GM12891 (cell line): ENCODE measurements at regions not wholly inside any gene's neighbourhood (a gene's known extent, or its start where the extent isn't known, plus 50 kb on each side); places are given as distances from the start of the nearest gene placed in this dataset.

Experiments used
- DNase-seq: peaks from one replicate; pipeline ENCODE4 v3.0.0; 2011; ENCODE audit warnings: low spot score; ENCODE audit not compliant: insufficient read length
- FAIRE-seq: peaks from 2 replicates; lab custom pipeline; 2011; peaks lifted over from hg19 to GRCh38; lab: Jason Lieb, UNC
- PAX5 ChIP-seq: IDR thresholded peaks from 2 replicates; pipeline ENCODE4 v1.6.1; 2011; ENCODE audit warnings: low read length, moderate library complexity, mild to moderate bottlenecking; ENCODE audit not compliant: insufficient read depth, severe bottlenecking
- POLR2A ChIP-seq: IDR thresholded peaks from 2 replicates; pipeline ENCODE4 v1.6.1; 2011; ENCODE audit warnings: low read depth, low read length, control low read depth
- POLR2AphosphoS5 ChIP-seq: IDR thresholded peaks from 2 replicates; pipeline ENCODE4 v1.6.1; 2011; ENCODE audit warnings: low read depth, low read length, control low read depth
- POU2F2 ChIP-seq: IDR thresholded peaks from 2 replicates; pipeline ENCODE4 v1.6.1; 2011; ENCODE audit warnings: low read depth, mild to moderate bottlenecking, control low read depth, low read length, moderate library complexity
- SPI1 ChIP-seq: IDR thresholded peaks from 2 replicates; pipeline ENCODE4 v1.6.1; 2011; ENCODE audit warnings: low read depth, low read length, control low read depth
- TAF1 ChIP-seq: IDR thresholded peaks from 2 replicates; pipeline ENCODE4 v1.6.1; 2011; ENCODE audit warnings: low read depth, low read length, control low read depth

DNA sequence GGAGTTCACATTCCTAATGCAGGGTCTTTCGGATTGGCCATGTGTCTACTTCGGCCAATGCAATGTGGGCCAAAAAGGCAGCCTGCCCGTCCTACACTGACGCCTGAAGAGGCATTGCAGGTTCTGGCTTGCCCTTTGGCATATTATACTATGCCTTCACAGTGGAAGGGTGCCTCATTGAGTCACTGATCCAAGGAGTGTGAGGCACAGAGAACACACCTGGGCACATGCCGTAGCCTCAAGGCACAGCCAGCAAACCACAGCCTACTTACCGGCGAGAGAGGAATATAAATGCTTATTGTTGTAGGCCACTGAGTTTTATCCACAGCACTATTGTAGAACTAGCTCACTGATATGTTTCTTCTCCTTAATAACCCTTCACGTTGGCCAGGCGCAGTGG, 409.6 kb downstream of the GADD45G start:
- DNase-seq = no peak
- FAIRE-seq = no peak
- no peak for TF ChIP-seq POLR2AphosphoS5
- no peak for TF ChIP-seq TAF1
- no peak for TF ChIP-seq SPI1
- TF ChIP-seq POLR2A = no peak
- no peak for TF ChIP-seq POU2F2
- no peak for TF ChIP-seq PAX5

- TF ChIP-seq POLR2A = no peak
- TF ChIP-seq SPI1 = no peak
- no peak for TF ChIP-seq POU2F2
- TF ChIP-seq TAF1 = no peak
- TF ChIP-seq POLR2AphosphoS5 = no peak
- no peak for TF ChIP-seq PAX5
- DNase-seq (no peak), FAIRE-seq (no peak)
Observed at GRCh38 chr9:90016272-90016671, 411.5 kb downstream of the GADD45G start.

GRCh38 chr9:90017679-90018078, 412.9 kb downstream of the GADD45G start:
- no peak for TF ChIP-seq TAF1
- TF ChIP-seq SPI1 = no peak
- TF ChIP-seq PAX5 = no peak
- no peak for TF ChIP-seq POU2F2
- TF ChIP-seq POLR2A = no peak
- no peak for TF ChIP-seq POLR2AphosphoS5
- FAIRE-seq (no peak), DNase-seq (no peak)

DNA sequence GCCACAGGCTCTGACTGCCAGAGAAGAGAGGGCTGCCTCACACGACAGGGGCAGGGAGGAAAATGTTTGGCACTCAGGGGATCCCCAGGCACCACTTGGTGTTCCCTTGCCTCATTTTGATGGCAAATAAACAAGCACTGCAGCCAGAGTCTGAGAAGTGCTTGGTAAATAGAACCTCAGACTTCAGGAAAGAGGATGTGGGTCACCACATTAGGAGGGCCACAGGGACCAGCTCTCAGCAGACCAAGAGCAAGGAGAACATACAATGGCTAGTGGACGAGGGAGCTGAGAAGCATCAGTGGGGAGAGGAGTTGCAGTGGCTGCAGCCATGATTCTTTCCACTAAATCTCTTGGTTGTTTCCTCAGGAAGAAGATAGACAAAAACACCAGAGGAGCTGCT, 413.9 kb downstream of the GADD45G start:
- TF ChIP-seq POLR2A (no peak), POLR2AphosphoS5 (no peak)
- FAIRE-seq = no peak
- no peak for DNase-seq

DNA sequence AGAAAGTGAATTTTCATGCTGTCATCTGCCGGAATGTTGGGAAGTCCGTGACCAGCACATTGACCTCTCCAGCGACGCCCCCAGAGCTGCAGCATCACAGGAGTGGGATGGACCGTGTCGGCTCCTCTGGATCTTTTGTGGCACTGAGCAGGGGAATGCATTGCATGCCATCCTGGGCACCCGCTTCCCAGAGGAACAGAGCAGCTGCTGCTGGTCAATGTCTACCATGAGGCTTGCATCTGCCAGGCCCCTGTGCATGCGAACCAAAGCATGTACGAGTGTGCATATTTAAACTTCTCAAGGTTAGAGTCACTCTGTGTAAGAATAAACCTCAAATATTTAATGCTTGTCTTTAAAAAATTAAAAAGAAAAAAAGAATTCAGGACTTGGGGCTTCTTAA, 414.8 kb downstream of the GADD45G start:
- no peak for DNase-seq
- no peak for FAIRE-seq
- TF ChIP-seq PAX5 (no peak), POU2F2 (no peak), SPI1 (no peak), TAF1 (no peak), POLR2AphosphoS5 (no peak), POLR2A (no peak)

DNA sequence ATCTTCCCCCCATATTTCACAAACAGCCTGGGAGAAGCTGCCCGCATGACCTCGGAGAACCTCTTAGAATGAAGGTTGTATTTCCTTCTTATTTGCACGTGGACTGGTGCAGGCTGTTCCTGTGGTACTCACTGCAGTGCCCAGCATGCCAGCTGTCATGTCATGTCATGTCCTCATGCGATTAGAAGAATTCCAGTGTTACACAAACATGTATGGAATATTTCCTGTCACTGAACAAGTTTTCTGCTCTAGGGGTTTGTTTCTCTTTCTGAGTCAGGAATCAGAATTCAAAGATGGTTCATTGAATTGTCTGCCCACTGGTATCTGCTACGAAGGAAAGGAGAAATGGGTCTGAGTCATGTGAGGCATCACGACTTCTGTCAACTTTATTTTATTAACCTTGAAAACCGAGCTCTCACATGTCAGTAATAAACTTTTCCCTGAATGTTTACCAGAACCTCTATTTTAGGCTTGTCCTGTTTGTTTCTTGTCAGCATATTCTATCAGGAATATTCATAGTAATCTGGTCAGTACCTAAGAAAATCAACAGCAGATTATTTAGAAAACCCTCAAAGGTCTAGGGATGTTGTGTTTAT, 415.6 kb downstream of the GADD45G start:
- no peak for DNase-seq
- no peak for TF ChIP-seq TAF1
- no peak for TF ChIP-seq POU2F2
- TF ChIP-seq POLR2A = no peak
- no peak for TF ChIP-seq POLR2AphosphoS5
- no peak for TF ChIP-seq SPI1
- TF ChIP-seq PAX5 = no peak
- no peak for FAIRE-seq

DNA sequence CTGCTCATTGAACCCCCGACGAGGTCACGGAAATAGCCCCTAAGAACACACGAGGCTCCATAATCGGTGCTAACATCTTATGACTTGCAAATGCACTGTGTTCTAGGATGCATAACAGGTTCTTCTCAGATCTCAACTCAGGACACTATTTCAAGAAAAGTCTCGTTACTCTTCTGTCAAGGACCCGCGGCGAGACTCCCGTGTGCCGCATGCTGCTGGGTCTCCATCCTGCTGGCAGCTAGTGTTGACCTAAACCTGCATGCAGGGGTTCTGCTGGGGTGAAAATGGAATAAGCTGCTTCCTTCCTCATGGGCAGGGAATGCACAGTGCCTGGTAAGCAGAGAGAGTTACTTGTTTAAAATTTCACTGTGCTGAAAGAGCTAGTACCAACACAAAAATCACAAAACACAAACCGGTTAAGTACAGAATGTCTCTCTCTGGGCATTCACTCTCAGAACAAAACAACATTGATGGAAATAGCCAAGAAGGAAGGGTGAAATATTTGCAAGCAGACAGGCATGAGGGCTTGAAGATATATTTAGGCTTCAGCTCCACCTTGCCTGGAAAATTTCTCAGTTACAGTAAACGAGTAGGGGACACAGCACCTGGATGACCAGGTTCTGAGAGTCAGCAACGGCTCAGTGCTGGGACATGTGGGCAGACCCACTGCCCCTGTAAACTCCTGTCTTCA, 416.5 kb downstream of the GADD45G start:
- DNase-seq (no peak), FAIRE-seq (no peak)
- TF ChIP-seq POU2F2 = no peak
- TF ChIP-seq TAF1 = no peak
- no peak for TF ChIP-seq PAX5
- TF ChIP-seq SPI1 = no peak
- TF ChIP-seq POLR2AphosphoS5 = no peak
- TF ChIP-seq POLR2A = no peak

- FAIRE-seq (no peak), DNase-seq (no peak)
- TF ChIP-seq TAF1 = no peak
- TF ChIP-seq POU2F2 = no peak
- TF ChIP-seq PAX5 = no peak
- TF ChIP-seq SPI1 = no peak
- no peak for TF ChIP-seq POLR2A
- no peak for TF ChIP-seq POLR2AphosphoS5
Observed at GRCh38 chr9:90022474-90022873, 417.7 kb downstream of the GADD45G start.

GRCh38 chr9:90023861-90024260, 419.0 kb downstream of the GADD45G start:
- TF ChIP-seq POLR2A = no peak
- no peak for TF ChIP-seq PAX5
- TF ChIP-seq POLR2AphosphoS5 = no peak
- no peak for TF ChIP-seq TAF1
- no peak for TF ChIP-seq SPI1
- TF ChIP-seq POU2F2 = no peak
- FAIRE-seq (no peak), DNase-seq (no peak)

DNA sequence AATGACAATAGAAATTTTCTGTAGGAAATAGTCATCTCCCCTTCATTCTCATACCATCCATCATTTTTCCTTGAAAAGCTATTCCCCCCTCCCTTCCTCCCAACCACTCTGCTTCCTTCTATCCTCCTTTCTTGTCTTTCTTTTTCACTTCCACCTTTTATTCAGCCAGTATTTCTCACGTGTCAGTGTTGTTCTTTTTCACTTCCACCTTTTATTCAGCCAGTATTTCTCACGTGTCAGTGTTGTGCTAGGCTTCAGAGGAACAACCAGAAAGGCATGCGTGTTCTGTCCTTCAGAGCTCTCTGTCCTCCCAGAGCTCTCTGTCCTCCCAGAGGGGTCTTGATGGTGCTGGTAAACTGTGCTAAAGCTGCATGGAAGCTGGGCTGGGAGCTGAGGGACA, 419.6 kb downstream of the GADD45G start:
- TF ChIP-seq POLR2A = no peak
- peak; percentile 65 for TF ChIP-seq SPI1
- DNase-seq (no peak), FAIRE-seq (peak; percentile 87)

DNA sequence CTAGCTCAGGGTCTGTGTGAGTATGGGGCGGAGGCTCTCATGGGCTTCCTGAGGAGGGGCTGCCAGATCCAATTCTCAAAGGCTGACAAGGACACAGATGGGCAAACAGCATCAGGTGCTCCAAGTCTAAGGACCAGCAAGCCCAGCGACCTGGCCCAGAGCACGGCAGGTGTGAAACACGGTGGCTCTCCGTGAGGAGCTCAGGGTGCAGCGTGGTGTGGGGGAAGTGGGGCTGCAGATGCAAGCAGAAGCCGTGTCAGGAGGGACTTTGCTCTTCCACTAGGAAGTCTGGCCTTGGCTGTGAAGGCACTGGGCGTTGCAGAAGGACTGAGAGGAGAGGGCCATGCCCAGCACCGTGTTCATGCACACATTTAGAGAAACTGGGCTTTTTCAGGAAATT, 420.0 kb downstream of the GADD45G start:
- TF ChIP-seq SPI1 = no peak
- no peak for TF ChIP-seq PAX5
- TF ChIP-seq POLR2AphosphoS5 = no peak
- TF ChIP-seq TAF1 = no peak
- no peak for TF ChIP-seq POLR2A
- no peak for TF ChIP-seq POU2F2
- DNase-seq (no peak), FAIRE-seq (no peak)
